ENCODE measurements at regions not wholly inside any gene's neighbourhood (a gene's known extent, or its start where the extent isn't known, plus 50 kb on each side); places are given as distances from the start of the nearest gene placed in this dataset.

DNA sequence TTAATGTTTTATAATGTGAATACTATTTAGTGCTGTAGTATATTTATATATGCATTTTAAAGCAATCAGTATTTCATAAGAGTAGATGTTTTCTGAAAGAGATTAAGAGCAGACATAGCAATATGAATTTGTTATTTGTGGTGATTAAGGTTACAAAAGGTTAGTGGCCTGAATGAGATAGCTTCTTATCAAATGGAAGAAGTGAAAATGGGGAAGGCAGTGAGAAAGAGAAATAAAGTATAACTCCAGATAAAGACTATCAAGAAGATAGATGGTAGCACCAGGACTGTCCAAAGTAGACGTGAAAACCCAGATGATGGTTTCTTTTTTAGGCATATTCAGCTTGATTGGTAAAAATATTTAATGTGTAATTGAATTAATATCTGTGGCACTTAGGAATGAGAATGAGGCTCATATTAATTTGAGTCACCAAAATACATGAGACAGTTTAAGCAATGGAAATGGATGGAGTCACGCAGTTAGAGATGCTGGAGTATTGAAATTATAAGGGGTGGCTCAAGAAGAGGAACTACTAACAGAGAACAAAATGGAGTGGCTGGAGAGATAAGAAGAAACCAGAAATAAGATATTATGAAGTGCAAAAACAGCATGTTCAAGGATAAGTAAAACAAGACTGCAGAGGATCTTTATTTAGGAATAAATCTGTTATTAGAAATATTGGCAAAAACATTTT, 288.0 kb upstream of the SEMA3C start:
- WGBS, 2 donors = 64 to 82% methylated on average over 2 of the region's 2 CpGs
- no peak for DNase-seq
- TF ChIP-seq, protein P1, sequence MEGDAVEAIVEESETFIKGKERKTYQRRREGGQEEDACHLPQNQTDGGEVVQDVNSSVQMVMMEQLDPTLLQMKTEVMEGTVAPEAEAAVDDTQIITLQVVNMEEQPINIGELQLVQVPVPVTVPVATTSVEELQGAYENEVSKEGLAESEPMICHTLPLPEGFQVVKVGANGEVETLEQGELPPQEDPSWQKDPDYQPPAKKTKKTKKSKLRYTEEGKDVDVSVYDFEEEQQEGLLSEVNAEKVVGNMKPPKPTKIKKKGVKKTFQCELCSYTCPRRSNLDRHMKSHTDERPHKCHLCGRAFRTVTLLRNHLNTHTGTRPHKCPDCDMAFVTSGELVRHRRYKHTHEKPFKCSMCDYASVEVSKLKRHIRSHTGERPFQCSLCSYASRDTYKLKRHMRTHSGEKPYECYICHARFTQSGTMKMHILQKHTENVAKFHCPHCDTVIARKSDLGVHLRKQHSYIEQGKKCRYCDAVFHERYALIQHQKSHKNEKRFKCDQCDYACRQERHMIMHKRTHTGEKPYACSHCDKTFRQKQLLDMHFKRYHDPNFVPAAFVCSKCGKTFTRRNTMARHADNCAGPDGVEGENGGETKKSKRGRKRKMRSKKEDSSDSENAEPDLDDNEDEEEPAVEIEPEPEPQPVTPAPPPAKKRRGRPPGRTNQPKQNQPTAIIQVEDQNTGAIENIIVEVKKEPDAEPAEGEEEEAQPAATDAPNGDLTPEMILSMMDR (IDR thresholded peaks at IDR 0.05) = no peak

DNA sequence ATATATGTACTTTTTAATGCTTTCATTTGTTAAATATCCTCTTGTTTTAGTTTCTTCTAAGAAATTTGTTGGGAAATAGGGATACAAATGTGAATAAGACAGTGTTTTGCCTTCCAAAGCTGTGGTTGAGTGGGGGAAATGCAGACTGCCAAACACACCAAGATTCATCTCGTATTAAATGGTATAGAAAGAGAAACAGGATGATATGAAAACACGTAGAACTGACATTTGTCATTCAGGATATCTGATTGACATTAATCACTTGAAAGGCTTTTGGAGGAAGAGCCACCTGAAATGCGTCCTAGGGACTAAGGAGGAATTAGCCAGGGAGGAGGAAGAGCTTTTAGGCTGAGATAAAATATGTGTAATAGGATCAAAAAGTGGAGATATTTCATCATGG, 287.4 kb upstream of the SEMA3C start:
- H3K4me1 ChIP-seq = peaks cover 0 to 3% (median 0%) of the 10 kb centered on the region in 9 donors
- H3K9me3 ChIP-seq = no peaks in the 10 kb centered on the region
- intact Hi-C loops (cut with DNase I) = no loop called here
- H3K27ac ChIP-seq = no peak overlapping the region
- TF ChIP-seq, protein P1 (IDR thresholded peaks at IDR 0.05) = no peak
- DNase-seq (no peak), ATAC-seq (no peak)
- 76 to 81% methylated on average over 3 of the region's 3 CpGs for WGBS, 2 donors
- no peaks in the 10 kb centered on the region for H3K36me3 ChIP-seq
- H3K4me3 ChIP-seq = no peak overlapping the region
- no peaks in the 10 kb centered on the region for H3K27me3 ChIP-seq

More for the DNA sequence above, 288.0 kb upstream of the SEMA3C start:
- H3K36me3 ChIP-seq = no peaks in the 10 kb centered on the region
- peaks cover 0 to 6% (median 0%) of the 10 kb centered on the region in 9 donors for H3K4me1 ChIP-seq
- H3K27me3 ChIP-seq = no peaks in the 10 kb centered on the region
- no peak for ATAC-seq
- no peaks in the 10 kb centered on the region for H3K9me3 ChIP-seq
- no peak overlapping the region for H3K4me3 ChIP-seq
- no peak overlapping the region for H3K27ac ChIP-seq
- intact Hi-C loops (cut with DNase I) = no loop called here

DNA sequence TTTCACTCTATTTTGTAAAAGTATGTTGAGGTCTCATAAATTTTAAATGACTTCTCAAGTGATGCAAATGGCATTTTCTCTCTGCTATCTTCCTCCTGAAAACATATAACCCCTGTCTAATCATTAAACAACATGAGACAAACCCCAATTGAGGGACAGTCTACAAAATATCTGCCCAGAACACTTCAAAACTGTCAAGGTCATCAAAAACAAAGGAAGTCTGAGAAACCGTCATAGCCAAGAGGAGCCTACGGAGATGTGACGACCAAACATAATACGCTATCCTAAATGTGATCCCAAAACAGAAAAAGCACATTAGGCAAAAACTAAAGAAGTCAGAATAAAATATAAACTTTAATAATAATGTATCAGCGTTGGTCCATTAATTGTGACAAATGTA, 282.3 kb upstream of the SEMA3C start:
- 92 to 93% methylated on average over 5 of the region's 5 CpGs for WGBS, 2 donors
- no peaks in the 10 kb centered on the region for H3K36me3 ChIP-seq
- intact Hi-C loops (cut with DNase I) = no loop called here
- H3K27me3 ChIP-seq = no peaks in the 10 kb centered on the region
- DNase-seq (no peak), ATAC-seq (no peak)
- TF ChIP-seq, protein P1 (IDR thresholded peaks at IDR 0.05) = no peak
- no peak overlapping the region for H3K4me3 ChIP-seq
- H3K27ac ChIP-seq = no peak overlapping the region
- H3K9me3 ChIP-seq = no peaks in the 10 kb centered on the region
- no peaks in the 10 kb centered on the region for H3K4me1 ChIP-seq

DNA sequence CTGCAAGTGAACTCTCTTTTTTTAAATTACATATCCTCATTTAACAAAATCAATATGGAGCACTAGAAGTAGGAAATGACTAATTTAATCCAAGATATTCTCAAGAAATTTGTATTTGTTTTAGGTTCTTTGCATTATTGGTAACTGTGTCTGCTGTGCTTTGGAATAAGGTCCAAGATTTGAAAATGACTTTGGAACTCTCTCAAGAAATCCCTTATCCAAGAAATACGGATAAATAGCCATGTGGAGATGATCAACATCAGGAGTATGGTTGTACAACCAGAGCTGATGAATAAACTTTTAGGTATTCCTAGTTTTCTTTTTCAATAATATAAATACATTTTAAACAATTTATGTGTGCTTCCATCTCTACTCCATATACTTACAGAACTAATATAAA, 279.9 kb upstream of the SEMA3C start:
- H3K4me1 ChIP-seq = no peaks in the 10 kb centered on the region
- ATAC-seq = no peak
- no peaks in the 10 kb centered on the region for H3K36me3 ChIP-seq
- no peak overlapping the region for H3K27ac ChIP-seq
- H3K9me3 ChIP-seq = no peaks in the 10 kb centered on the region
- TF ChIP-seq, protein P1 (IDR thresholded peaks at IDR 0.05) = no peak
- H3K4me3 ChIP-seq = no peak overlapping the region
- DNase-seq = no peak
- intact Hi-C loops (cut with DNase I) = no loop called here
- H3K27me3 ChIP-seq = no peaks in the 10 kb centered on the region
- 57 to 62% methylated on average over 1 of the region's 1 CpG for WGBS, 2 donors

All from heart right ventricle (tissue), 16 donors.